ENCODE measurements at regions not wholly inside any gene's neighbourhood (a gene's known extent, or its start where the extent isn't known, plus 50 kb on each side); places are given as distances from the start of the nearest gene placed in this dataset.

DNA sequence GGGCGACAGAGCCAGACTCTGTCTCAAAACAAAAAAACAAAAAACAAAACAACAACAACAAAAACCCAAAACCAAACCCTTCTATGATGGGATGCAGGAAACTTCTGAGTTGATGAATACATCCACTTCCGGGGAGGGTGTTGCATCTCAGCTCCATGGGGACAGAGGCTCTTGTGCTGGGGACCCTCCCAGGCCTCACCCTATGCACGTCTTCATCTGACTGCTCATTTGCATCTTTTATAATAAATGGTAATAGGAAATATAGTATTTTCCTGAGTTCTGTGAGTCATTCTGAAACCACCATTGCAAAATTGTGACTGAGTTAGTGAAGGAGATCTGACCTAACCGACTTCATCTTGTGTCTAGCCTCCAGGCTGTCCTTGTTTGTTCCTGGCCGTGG is 109.5 kb upstream of the SLC28A3 start:
- TF ChIP-seq, protein P1, sequence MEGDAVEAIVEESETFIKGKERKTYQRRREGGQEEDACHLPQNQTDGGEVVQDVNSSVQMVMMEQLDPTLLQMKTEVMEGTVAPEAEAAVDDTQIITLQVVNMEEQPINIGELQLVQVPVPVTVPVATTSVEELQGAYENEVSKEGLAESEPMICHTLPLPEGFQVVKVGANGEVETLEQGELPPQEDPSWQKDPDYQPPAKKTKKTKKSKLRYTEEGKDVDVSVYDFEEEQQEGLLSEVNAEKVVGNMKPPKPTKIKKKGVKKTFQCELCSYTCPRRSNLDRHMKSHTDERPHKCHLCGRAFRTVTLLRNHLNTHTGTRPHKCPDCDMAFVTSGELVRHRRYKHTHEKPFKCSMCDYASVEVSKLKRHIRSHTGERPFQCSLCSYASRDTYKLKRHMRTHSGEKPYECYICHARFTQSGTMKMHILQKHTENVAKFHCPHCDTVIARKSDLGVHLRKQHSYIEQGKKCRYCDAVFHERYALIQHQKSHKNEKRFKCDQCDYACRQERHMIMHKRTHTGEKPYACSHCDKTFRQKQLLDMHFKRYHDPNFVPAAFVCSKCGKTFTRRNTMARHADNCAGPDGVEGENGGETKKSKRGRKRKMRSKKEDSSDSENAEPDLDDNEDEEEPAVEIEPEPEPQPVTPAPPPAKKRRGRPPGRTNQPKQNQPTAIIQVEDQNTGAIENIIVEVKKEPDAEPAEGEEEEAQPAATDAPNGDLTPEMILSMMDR (IDR thresholded peaks at IDR 0.05; ENCODE audit: insufficient read depth, low read depth, low read length) = no peak
- no peak for TF ChIP-seq EZH2 (IDR thresholded peaks at IDR 0.05; ENCODE audit: insufficient read depth, low read length)
